ENCODE measurements at regions not wholly inside any gene's neighbourhood (a gene's known extent, or its start where the extent isn't known, plus 50 kb on each side); places are given as distances from the start of the nearest gene placed in this dataset.
A peak's percentile ranks its signal among the peaks of the same experiment; 100 is the strongest.
"Not testable (repeated sequence)": the region's sequence is repeated elsewhere in the genome, so short reads cannot be mapped to it uniquely, and the experiment has no call there.

- DNase-seq: no peak
- intact Hi-C loops (cut with DNase I): no loop called here
- Histone ChIP-seq H3K27ac (no peak overlapping the region), H3K9me3 (no peaks in the 10 kb centered on the region), H3K4me1 (peaks cover 0 to 30% of the 10 kb centered on the region in 2 donors), H3K27me3 (no peaks in the 10 kb centered on the region), H3K36me3 (no peaks in the 10 kb centered on the region), H3K4me3 (replicated peaks in 1 of 3) (no peak overlapping the region)
- WGBS, 2 donors: 84 to 94% methylated on average over 6 of the region's 6 CpGs
- TF ChIP-seq POLR2A (IDR thresholded peaks at IDR 0.05) (no peak), CTCF (IDR thresholded peaks at IDR 0.05) (no peak)
Measured at GRCh38 chr4:4946416-4946815, 72.8 kb downstream of the CYTL1 start.

- TF ChIP-seq POLR2A (IDR thresholded peaks at IDR 0.05): no peak
- no peak for TF ChIP-seq CTCF (IDR thresholded peaks at IDR 0.05)
- H3K27me3 ChIP-seq: no peaks in the 10 kb centered on the region
- H3K9me3 ChIP-seq: no peaks in the 10 kb centered on the region
- H3K4me3 ChIP-seq (replicated peaks in 1 of 3): no peak overlapping the region
- DNase-seq: no peak
- peaks cover 0 to 16% of the 10 kb centered on the region in 2 donors for H3K4me1 ChIP-seq
- intact Hi-C loops (cut with DNase I): no loop called here
- 86 to 87% methylated on average over 5 of the region's 5 CpGs for WGBS, 2 donors
- no peaks in the 10 kb centered on the region for H3K36me3 ChIP-seq
- H3K27ac ChIP-seq: no peak overlapping the region
Measured at GRCh38 chr4:4947721-4948120, 71.5 kb downstream of the CYTL1 start.

- Histone ChIP-seq H3K4me1 (peaks cover 0 to 11% of the 10 kb centered on the region in 2 donors), H3K36me3 (no peaks in the 10 kb centered on the region), H3K9me3 (no peaks in the 10 kb centered on the region), H3K27me3 (no peaks in the 10 kb centered on the region), H3K4me3 (replicated peaks in 1 of 3) (no peak overlapping the region), H3K27ac (no peak overlapping the region)
- DNase-seq: peak in 1 of 2 donors; percentile 20
- intact Hi-C loops (cut with DNase I): no loop called here
- TF ChIP-seq POLR2A (IDR thresholded peaks at IDR 0.05): no peak
- TF ChIP-seq CTCF (IDR thresholded peaks at IDR 0.05): no peak
- 45 to 53% methylated on average over 3 of the region's 3 CpGs for WGBS, 2 donors
Measured at GRCh38 chr4:4948370-4948769, 70.9 kb downstream of the CYTL1 start.

GRCh38 chr4:4950561-4951290 is 68.5 kb downstream of the CYTL1 start:
- 76 to 79% methylated on average over 9 of the region's 9 CpGs for WGBS, 2 donors
- Histone ChIP-seq H3K4me3 (replicated peaks in 1 of 3) (no peak overlapping the region), H3K27me3 (no peaks in the 10 kb centered on the region), H3K9me3 (no peaks in the 10 kb centered on the region), H3K4me1 (no peaks in the 10 kb centered on the region), H3K36me3 (no peaks in the 10 kb centered on the region), H3K27ac (no peak overlapping the region)
- intact Hi-C loops (cut with DNase I): no loop called here
- TF ChIP-seq CTCF (IDR thresholded peaks at IDR 0.05) (no peak), POLR2A (IDR thresholded peaks at IDR 0.05) (no peak)
- DNase-seq: no peak

GRCh38 chr4:4952273-4952672 is 67.0 kb downstream of the CYTL1 start:
- no peak overlapping the region for H3K4me3 ChIP-seq (replicated peaks in 1 of 3)
- no peaks in the 10 kb centered on the region for H3K27me3 ChIP-seq
- DNase-seq: no peak
- no peaks in the 10 kb centered on the region for H3K9me3 ChIP-seq
- no peaks in the 10 kb centered on the region for H3K4me1 ChIP-seq
- intact Hi-C loops (cut with DNase I): no loop called here
- TF ChIP-seq POLR2A (IDR thresholded peaks at IDR 0.05): no peak
- TF ChIP-seq CTCF (IDR thresholded peaks at IDR 0.05): no peak
- no peak overlapping the region for H3K27ac ChIP-seq
- 67 to 72% methylated on average over 2 of the region's 2 CpGs for WGBS, 2 donors
- no peaks in the 10 kb centered on the region for H3K36me3 ChIP-seq

- H3K9me3 ChIP-seq; H3K4me1 ChIP-seq; H3K36me3 ChIP-seq; intact Hi-C loops (cut with DNase I); H3K4me3 ChIP-seq (replicated peaks in 1 of 3); H3K27me3 ChIP-seq; DNase-seq; H3K27ac ChIP-seq: not testable (repeated sequence)
- 90 to 94% methylated on average over 20 to 25 of the region's 29 CpGs for WGBS, 2 donors
Measured at GRCh38 chr4:4959344-4960074, 59.7 kb downstream of the CYTL1 start.

All from thyroid gland (tissue), 4 donors.